HEK293T (cell line): ENCODE measurements at regions not wholly inside any gene's neighbourhood (a gene's known extent, or its start where the extent isn't known, plus 50 kb on each side); places are given as distances from the start of the nearest gene placed in this dataset.
"Not testable (repeated sequence)": the region's sequence is repeated elsewhere in the genome, so short reads cannot be mapped to it uniquely, and the experiment has no call there.

Experiments used
- CTCF ChIA-PET: fragments of 350-600 bp; formaldehyde crosslinking; extraction: SDS; loops from one replicate; lab custom pipeline; 2021; ENCODE audit warnings: antibody characterized with exemption, inconsistent platforms; lab: Yijun Ruan, JAX
- POLR2A ChIA-PET: fragments of 350-600 bp; formaldehyde crosslinking; extraction: SDS; loops from one replicate; lab custom pipeline; 2020; ENCODE audit warnings: antibody characterized with exemption, inconsistent platforms; lab: Yijun Ruan, JAX
- DNase-seq: peaks from one replicate; pipeline ENCODE4 v3.0.0; 2012; ENCODE audit warnings: mixed read lengths; ENCODE audit errors: extremely low spot score
- ARNT ChIP-seq: fragments of 450-650 bp; IDR thresholded peaks from 2 replicates; pipeline ENCODE4 v1.6.1; 2017; ENCODE audit warnings: mild to moderate bottlenecking
- BHLHE40 ChIP-seq: fragments of 450-650 bp; IDR thresholded peaks from 2 replicates; pipeline ENCODE4 v1.6.1; 2016; ENCODE audit warnings: mild to moderate bottlenecking, moderate library complexity, borderline replicate concordance
- CTBP1 ChIP-seq: fragments of 450-650 bp; IDR thresholded peaks from 2 replicates; pipeline ENCODE4 v1.6.1; 2016; ENCODE audit warnings: borderline replicate concordance
- ELF4 ChIP-seq: fragments of 450-650 bp; IDR thresholded peaks from 2 replicates; pipeline ENCODE4 v1.6.1; 2017; ENCODE audit warnings: antibody characterized with exemption
- FOXA1 ChIP-seq: fragments of 450-650 bp; IDR thresholded peaks from 2 replicates; pipeline ENCODE4 v1.6.1; 2016; ENCODE audit warnings: mild to moderate bottlenecking
- FOXK2 ChIP-seq: fragments of 450-650 bp; IDR thresholded peaks from 2 replicates; pipeline ENCODE4 v1.6.1; 2016; ENCODE audit warnings: mild to moderate bottlenecking
- FOXM1 ChIP-seq: fragments of 450-650 bp; IDR thresholded peaks from 2 replicates; pipeline ENCODE4 v1.6.1; 2017; ENCODE audit warnings: mild to moderate bottlenecking, borderline replicate concordance
- HDGF ChIP-seq: fragments of 450-650 bp; IDR thresholded peaks from 2 replicates; pipeline ENCODE4 v1.6.1; 2017; ENCODE audit warnings: antibody characterized with exemption, borderline replicate concordance
- L3MBTL2 ChIP-seq: fragments of 450-650 bp; conservative IDR thresholded peaks from 2 replicates; pipeline ENCODE4 v1.6.1; 2016; ENCODE audit warnings: mild to moderate bottlenecking
- LEF1 ChIP-seq: fragments of 450-650 bp; IDR thresholded peaks from 2 replicates; pipeline ENCODE4 v1.6.1; 2017; ENCODE audit warnings: mild to moderate bottlenecking, borderline replicate concordance
- NFRKB ChIP-seq: fragments of 450-650 bp; IDR thresholded peaks from 2 replicates; pipeline ENCODE4 v1.6.1; 2016; ENCODE audit warnings: mild to moderate bottlenecking, moderate library complexity
- SP1 ChIP-seq: fragments of 450-650 bp; IDR thresholded peaks from 2 replicates; pipeline ENCODE4 v1.6.1; 2017
- SUZ12 ChIP-seq: fragments of 450-650 bp; IDR thresholded peaks from 2 replicates; pipeline ENCODE4 v1.6.1; 2016; ENCODE audit warnings: mild to moderate bottlenecking
- TARDBP ChIP-seq: fragments of 450-650 bp; IDR thresholded peaks from 2 replicates; pipeline ENCODE4 v1.6.1; 2016
- ZNF384 ChIP-seq: fragments of 450-650 bp; IDR thresholded peaks from 2 replicates; pipeline ENCODE4 v1.6.1; 2016
- TF ChIP-seq, protein P1 (sequence below): fragments of 450-650 bp; IDR thresholded peaks from 2 replicates; pipeline ENCODE4 v1.6.1; 2016

DNA sequence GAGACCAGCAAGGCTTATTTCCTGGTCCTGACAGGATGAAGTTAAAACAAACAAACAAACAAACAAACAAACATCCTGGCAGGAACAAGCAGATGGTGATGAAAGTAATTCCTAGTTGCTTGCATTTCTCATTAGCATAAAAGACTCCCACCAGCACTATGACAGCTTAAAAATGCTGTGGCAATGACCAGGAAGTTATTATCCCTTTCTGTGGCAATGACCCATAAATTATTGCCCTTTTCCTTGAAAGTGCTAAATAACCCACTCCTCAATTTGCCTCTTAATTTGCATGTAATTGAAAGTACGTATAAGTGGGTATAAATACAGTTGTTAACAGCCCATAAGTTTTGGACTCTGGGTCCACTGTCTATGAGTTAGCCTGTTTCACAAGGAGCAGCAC, 727.6 kb upstream of the NEGR1 start:
- ChIA-PET CTCF (no interaction called here), POLR2A (no interaction called here)
- no peak for DNase-seq
- TF ChIP-seq ELF4 (no peak), FOXK2 (no peak), SP1 (no peak), TARDBP (no peak), SUZ12 (no peak), CTBP1 (no peak), FOXM1 (no peak), ARNT (no peak), ZNF384 (no peak), HDGF (no peak)
- TF ChIP-seq, protein P1, sequence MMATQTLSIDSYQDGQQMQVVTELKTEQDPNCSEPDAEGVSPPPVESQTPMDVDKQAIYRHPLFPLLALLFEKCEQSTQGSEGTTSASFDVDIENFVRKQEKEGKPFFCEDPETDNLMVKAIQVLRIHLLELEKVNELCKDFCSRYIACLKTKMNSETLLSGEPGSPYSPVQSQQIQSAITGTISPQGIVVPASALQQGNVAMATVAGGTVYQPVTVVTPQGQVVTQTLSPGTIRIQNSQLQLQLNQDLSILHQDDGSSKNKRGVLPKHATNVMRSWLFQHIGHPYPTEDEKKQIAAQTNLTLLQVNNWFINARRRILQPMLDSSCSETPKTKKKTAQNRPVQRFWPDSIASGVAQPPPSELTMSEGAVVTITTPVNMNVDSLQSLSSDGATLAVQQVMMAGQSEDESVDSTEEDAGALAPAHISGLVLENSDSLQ: no peak

DNA sequence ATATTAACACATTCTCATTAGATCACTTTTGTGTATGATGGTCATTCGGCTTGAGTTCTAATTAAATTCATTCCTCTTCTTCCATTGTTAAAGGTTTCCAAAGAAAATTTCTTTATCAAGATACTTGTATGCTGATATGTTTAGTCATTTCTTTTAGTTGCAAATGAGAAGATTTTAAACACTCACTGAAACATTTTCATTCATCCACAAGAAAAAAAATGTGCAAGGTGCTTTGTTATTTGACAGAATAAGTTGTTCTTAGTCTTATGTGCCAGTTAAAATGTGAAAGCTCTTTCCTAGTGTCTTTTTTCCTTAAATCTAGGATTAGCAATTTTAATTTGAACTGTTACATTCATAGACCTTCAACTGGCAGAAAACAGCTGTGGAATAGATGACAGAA, 727.0 kb upstream of the NEGR1 start:
- CTCF ChIA-PET: no interaction called here
- no peak for DNase-seq
- POLR2A ChIA-PET: no interaction called here
- TF ChIP-seq FOXA1 (no peak), L3MBTL2 (no peak), TARDBP (no peak), FOXM1 (no peak)

- no peak for TF ChIP-seq L3MBTL2
- TF ChIP-seq SP1: no peak
- TF ChIP-seq SUZ12: no peak
- no peak for TF ChIP-seq ELF4
- TF ChIP-seq ZNF384: no peak
- no peak for TF ChIP-seq BHLHE40
- no peak for TF ChIP-seq FOXM1
- no peak for TF ChIP-seq NFRKB
- no peak for TF ChIP-seq TARDBP
- TF ChIP-seq CTBP1: no peak
- TF ChIP-seq, protein P1: no peak
- TF ChIP-seq FOXA1: no peak
- no peak for TF ChIP-seq ARNT
- TF ChIP-seq LEF1: no peak
- TF ChIP-seq FOXK2: no peak
- TF ChIP-seq HDGF: no peak
- DNase-seq: no peak
- ChIA-PET CTCF (no interaction called here), POLR2A (no interaction called here)
These were observed 715.3 kb upstream of the NEGR1 start for GRCh38 chr1:72997624-72998023.

DNA sequence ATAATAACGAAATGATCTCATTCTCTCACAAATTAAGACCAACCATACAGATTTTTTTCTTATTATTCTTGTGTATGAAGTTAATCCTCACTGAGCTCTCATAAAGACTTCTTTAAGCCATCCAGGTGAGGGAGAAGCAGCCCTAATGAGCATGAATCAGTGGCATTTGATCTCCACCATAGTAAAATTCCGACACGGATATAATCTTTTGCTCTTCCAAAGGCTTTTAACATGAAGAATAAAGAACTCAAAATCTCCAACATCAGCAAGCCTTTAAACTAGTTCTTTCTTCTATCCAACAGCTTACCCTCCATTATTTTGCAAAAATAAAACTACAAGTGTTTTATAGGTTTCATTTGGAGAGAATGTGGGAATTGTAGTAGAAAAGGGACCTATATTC, 714.7 kb upstream of the NEGR1 start:
- no peak for TF ChIP-seq ZNF384
- TF ChIP-seq HDGF: no peak
- no peak for TF ChIP-seq L3MBTL2
- TF ChIP-seq SP1: no peak
- TF ChIP-seq CTBP1: no peak
- TF ChIP-seq ARNT: no peak
- TF ChIP-seq ELF4: no peak
- no peak for TF ChIP-seq FOXK2
- TF ChIP-seq BHLHE40: no peak
- TF ChIP-seq LEF1: no peak
- TF ChIP-seq FOXA1: no peak
- no peak for TF ChIP-seq FOXM1
- no peak for TF ChIP-seq NFRKB
- no peak for DNase-seq
- POLR2A ChIA-PET: no interaction called here
- CTCF ChIA-PET: interaction anchor here (0.5 kb wide), 1 partner anchor 761 kb away, joined by 3 read pairs; no protein-coding TSS in a partner anchor

- DNase-seq, POLR2A ChIA-PET, CTCF ChIA-PET: not testable (repeated sequence)
These were observed 705.5 kb upstream of the NEGR1 start for GRCh38 chr1:72987871-72988270.

- no peak for TF ChIP-seq BHLHE40
- no peak for TF ChIP-seq LEF1
- no peak for TF ChIP-seq ARNT
- TF ChIP-seq ZNF384: no peak
- no peak for TF ChIP-seq SP1
- TF ChIP-seq CTBP1: no peak
- no peak for TF ChIP-seq HDGF
- TF ChIP-seq, protein P1: no peak
- TF ChIP-seq TARDBP: no peak
- no peak for TF ChIP-seq FOXA1
- TF ChIP-seq FOXK2: no peak
- no peak for TF ChIP-seq FOXM1
- TF ChIP-seq ELF4: no peak
- no peak for TF ChIP-seq L3MBTL2
- TF ChIP-seq SUZ12: no peak
- TF ChIP-seq NFRKB: no peak
- CTCF ChIA-PET: no interaction called here
- POLR2A ChIA-PET: no interaction called here
- no peak for DNase-seq
These were observed 704.4 kb upstream of the NEGR1 start for GRCh38 chr1:72986591-72987290.

GRCh38 chr1:72985024-72985423, 702.7 kb upstream of the NEGR1 start:
- DNase-seq, CTCF ChIA-PET, POLR2A ChIA-PET: not testable (repeated sequence)

GRCh38 chr1:72983011-72983410, 700.7 kb upstream of the NEGR1 start:
- CTCF ChIA-PET, DNase-seq, POLR2A ChIA-PET: not testable (repeated sequence)
